T-helper 1 cell treated with Interleukin-12 subunit alpha and Interleukin-12 subunit beta and Interleukin-4 antibody, amounts not matched to agents 30 μg/mL and 1 μg/mL, for 36 hours (primary cell): ENCODE measurements at regions not wholly inside any gene's neighbourhood (a gene's known extent, or its start where the extent isn't known, plus 50 kb on each side); places are given as distances from the start of the nearest gene placed in this dataset.

Source experiments
- H3K27ac Mint-ChIP-seq: one replicate; pipeline ENCODE4 v1.8.0; 2021; ENCODE audit warnings: mild to moderate bottlenecking, mixed read lengths
- H3K27me3 Mint-ChIP-seq: one replicate; pipeline ENCODE4 v1.8.0; 2021; ENCODE audit warnings: low read depth, mixed read lengths
- H3K36me3 Mint-ChIP-seq: one replicate; pipeline ENCODE4 v1.8.0; 2021; ENCODE audit warnings: low read depth, mixed read lengths
- H3K4me1 Mint-ChIP-seq: one replicate; pipeline ENCODE4 v1.8.0; 2021; ENCODE audit warnings: low read depth, mixed read lengths
- H3K4me3 Mint-ChIP-seq: one replicate; pipeline ENCODE4 v1.8.0; 2021; ENCODE audit warnings: mild to moderate bottlenecking, moderate library complexity, mixed read lengths
- H3K9me3 Mint-ChIP-seq: one replicate; pipeline ENCODE4 v1.8.0; 2021; ENCODE audit warnings: mixed read lengths

GRCh38 chr2:23005469-23005868, 379.5 kb upstream of the KLHL29 start:
- H3K4me1 Mint-ChIP-seq: no peaks in the 10 kb centered on the region
- no peaks in the 10 kb centered on the region for H3K27me3 Mint-ChIP-seq
- H3K4me3 Mint-ChIP-seq: no peak overlapping the region
- no peaks in the 10 kb centered on the region for H3K9me3 Mint-ChIP-seq
- no peaks in the 10 kb centered on the region for H3K36me3 Mint-ChIP-seq
- H3K27ac Mint-ChIP-seq: no peak overlapping the region

GRCh38 chr2:23007631-23008235, 377.2 kb upstream of the KLHL29 start:
- Mint-ChIP-seq H3K4me1 (no peaks in the 10 kb centered on the region), H3K27me3 (no peaks in the 10 kb centered on the region), H3K27ac (no peak overlapping the region), H3K9me3 (no peaks in the 10 kb centered on the region), H3K4me3 (no peak overlapping the region), H3K36me3 (no peaks in the 10 kb centered on the region)

GRCh38 chr2:23008440-23008839, 376.5 kb upstream of the KLHL29 start:
- Mint-ChIP-seq H3K4me1 (no peaks in the 10 kb centered on the region), H3K4me3 (no peak overlapping the region), H3K27me3 (no peaks in the 10 kb centered on the region), H3K27ac (no peak overlapping the region), H3K36me3 (no peaks in the 10 kb centered on the region), H3K9me3 (no peaks in the 10 kb centered on the region)

- Mint-ChIP-seq H3K27me3 (no peaks in the 10 kb centered on the region), H3K36me3 (no peaks in the 10 kb centered on the region), H3K4me3 (no peak overlapping the region), H3K27ac (no peak overlapping the region), H3K9me3 (no peaks in the 10 kb centered on the region), H3K4me1 (no peaks in the 10 kb centered on the region)
Measured at GRCh38 chr2:23008951-23009350, 376.0 kb upstream of the KLHL29 start.

- no peak overlapping the region for H3K4me3 Mint-ChIP-seq
- H3K4me1 Mint-ChIP-seq: no peaks in the 10 kb centered on the region
- no peak overlapping the region for H3K27ac Mint-ChIP-seq
- H3K27me3 Mint-ChIP-seq: no peaks in the 10 kb centered on the region
- no peaks in the 10 kb centered on the region for H3K36me3 Mint-ChIP-seq
- no peaks in the 10 kb centered on the region for H3K9me3 Mint-ChIP-seq
Measured at GRCh38 chr2:23009545-23010149, 375.3 kb upstream of the KLHL29 start.

GRCh38 chr2:23012499-23012898, 372.5 kb upstream of the KLHL29 start:
- H3K4me3 Mint-ChIP-seq: no peak overlapping the region
- H3K4me1 Mint-ChIP-seq: no peaks in the 10 kb centered on the region

GRCh38 chr2:23015651-23016200, 369.3 kb upstream of the KLHL29 start:
- H3K9me3 Mint-ChIP-seq: no peaks in the 10 kb centered on the region
- no peaks in the 10 kb centered on the region for H3K4me1 Mint-ChIP-seq

More at GRCh38 chr2:23012499-23012898, 372.5 kb upstream of the KLHL29 start:
- Mint-ChIP-seq H3K36me3 (no peaks in the 10 kb centered on the region), H3K27me3 (no peaks in the 10 kb centered on the region), H3K27ac (no peak overlapping the region), H3K9me3 (no peaks in the 10 kb centered on the region)

GRCh38 chr2:23019476-23019875, 365.5 kb upstream of the KLHL29 start:
- no peaks in the 10 kb centered on the region for H3K4me1 Mint-ChIP-seq
- no peak overlapping the region for H3K27ac Mint-ChIP-seq
- no peaks in the 10 kb centered on the region for H3K9me3 Mint-ChIP-seq
- H3K36me3 Mint-ChIP-seq: no peaks in the 10 kb centered on the region
- no peak overlapping the region for H3K4me3 Mint-ChIP-seq
- no peaks in the 10 kb centered on the region for H3K27me3 Mint-ChIP-seq

More at GRCh38 chr2:23015651-23016200, 369.3 kb upstream of the KLHL29 start:
- H3K36me3 Mint-ChIP-seq: no peaks in the 10 kb centered on the region
- H3K4me3 Mint-ChIP-seq: no peak overlapping the region
- H3K27ac Mint-ChIP-seq: no peak overlapping the region
- H3K27me3 Mint-ChIP-seq: no peaks in the 10 kb centered on the region

- Mint-ChIP-seq H3K27me3 (no peaks in the 10 kb centered on the region), H3K4me3 (no peak overlapping the region), H3K4me1 (no peaks in the 10 kb centered on the region), H3K9me3 (no peaks in the 10 kb centered on the region), H3K36me3 (no peaks in the 10 kb centered on the region), H3K27ac (no peak overlapping the region)
Measured at GRCh38 chr2:23020659-23021058, 364.3 kb upstream of the KLHL29 start.

GRCh38 chr2:23021311-23022120, 363.5 kb upstream of the KLHL29 start:
- H3K4me3 Mint-ChIP-seq: no peak overlapping the region
- no peak overlapping the region for H3K27ac Mint-ChIP-seq
- H3K4me1 Mint-ChIP-seq: no peaks in the 10 kb centered on the region
- H3K36me3 Mint-ChIP-seq: no peaks in the 10 kb centered on the region
- H3K27me3 Mint-ChIP-seq: no peaks in the 10 kb centered on the region
- no peaks in the 10 kb centered on the region for H3K9me3 Mint-ChIP-seq

GRCh38 chr2:23023722-23024121, 361.3 kb upstream of the KLHL29 start:
- H3K4me3 Mint-ChIP-seq: no peak overlapping the region
- no peak overlapping the region for H3K27ac Mint-ChIP-seq
- H3K36me3 Mint-ChIP-seq: no peaks in the 10 kb centered on the region
- H3K4me1 Mint-ChIP-seq: no peaks in the 10 kb centered on the region
- H3K9me3 Mint-ChIP-seq: no peaks in the 10 kb centered on the region
- no peaks in the 10 kb centered on the region for H3K27me3 Mint-ChIP-seq

- Mint-ChIP-seq H3K27ac (no peak overlapping the region), H3K4me1 (no peaks in the 10 kb centered on the region), H3K36me3 (no peaks in the 10 kb centered on the region), H3K9me3 (no peaks in the 10 kb centered on the region), H3K4me3 (no peak overlapping the region), H3K27me3 (no peaks in the 10 kb centered on the region)
Measured at GRCh38 chr2:23026671-23027070, 358.3 kb upstream of the KLHL29 start.

GRCh38 chr2:23027396-23027795, 357.6 kb upstream of the KLHL29 start:
- H3K9me3 Mint-ChIP-seq: no peaks in the 10 kb centered on the region
- H3K27me3 Mint-ChIP-seq: no peaks in the 10 kb centered on the region
- no peaks in the 10 kb centered on the region for H3K36me3 Mint-ChIP-seq
- H3K27ac Mint-ChIP-seq: no peak overlapping the region
- no peak overlapping the region for H3K4me3 Mint-ChIP-seq
- no peaks in the 10 kb centered on the region for H3K4me1 Mint-ChIP-seq

- Mint-ChIP-seq H3K4me1 (no peaks in the 10 kb centered on the region), H3K9me3 (no peaks in the 10 kb centered on the region), H3K36me3 (no peaks in the 10 kb centered on the region)
Measured at GRCh38 chr2:23028106-23028505, 356.9 kb upstream of the KLHL29 start.

GRCh38 chr2:23029111-23029510, 355.9 kb upstream of the KLHL29 start:
- Mint-ChIP-seq H3K9me3 (no peaks in the 10 kb centered on the region), H3K27me3 (no peaks in the 10 kb centered on the region), H3K4me3 (no peak overlapping the region), H3K36me3 (no peaks in the 10 kb centered on the region), H3K4me1 (no peaks in the 10 kb centered on the region), H3K27ac (no peak overlapping the region)

More at GRCh38 chr2:23028106-23028505, 356.9 kb upstream of the KLHL29 start:
- H3K4me3 Mint-ChIP-seq: no peak overlapping the region
- no peaks in the 10 kb centered on the region for H3K27me3 Mint-ChIP-seq
- H3K27ac Mint-ChIP-seq: no peak overlapping the region
